Bronchial epithelial cell (primary cell): ENCODE measurements at regions not wholly inside any gene's neighbourhood (a gene's known extent, or its start where the extent isn't known, plus 50 kb on each side); places are given as distances from the start of the nearest gene placed in this dataset.
"Not testable (repeated sequence)": the region's sequence is repeated elsewhere in the genome, so short reads cannot be mapped to it uniquely, and the experiment has no call there.

Experiments
- DNase-seq: peaks from one replicate; pipeline ENCODE4 v3.0.0-alpha.2; 2010; ENCODE audit warnings: low read depth
- FAIRE-seq: peaks from 2 replicates; lab custom pipeline; 2011; peaks lifted over from hg19 to GRCh38; lab: Jason Lieb, UNC
- H3K27me3 ChIP-seq: 2 replicates; pipeline ENCODE4 v1.5.1; 2011; ENCODE audit warnings: low read length; ENCODE audit not compliant: control insufficient read depth, insufficient read depth
- H3K36me3 ChIP-seq: 2 replicates; pipeline ENCODE4 v1.5.1; 2011; ENCODE audit warnings: low read length; ENCODE audit not compliant: control insufficient read depth, insufficient read depth
- H3K4me3 ChIP-seq: 2 replicates; pipeline ENCODE4 v1.5.1; 2011; ENCODE audit warnings: mild to moderate bottlenecking, low read depth, low read length, control low read depth
- TF ChIP-seq, protein P1 (sequence below): IDR thresholded peaks from 2 replicates; pipeline ENCODE4 v1.5.1; 2011; ENCODE audit warnings: mild to moderate bottlenecking, moderate library complexity, low read length, control low read depth, inconsistent platforms; ENCODE audit not compliant: insufficient read depth, severe bottlenecking

- no peak for DNase-seq
- TF ChIP-seq, protein P1, sequence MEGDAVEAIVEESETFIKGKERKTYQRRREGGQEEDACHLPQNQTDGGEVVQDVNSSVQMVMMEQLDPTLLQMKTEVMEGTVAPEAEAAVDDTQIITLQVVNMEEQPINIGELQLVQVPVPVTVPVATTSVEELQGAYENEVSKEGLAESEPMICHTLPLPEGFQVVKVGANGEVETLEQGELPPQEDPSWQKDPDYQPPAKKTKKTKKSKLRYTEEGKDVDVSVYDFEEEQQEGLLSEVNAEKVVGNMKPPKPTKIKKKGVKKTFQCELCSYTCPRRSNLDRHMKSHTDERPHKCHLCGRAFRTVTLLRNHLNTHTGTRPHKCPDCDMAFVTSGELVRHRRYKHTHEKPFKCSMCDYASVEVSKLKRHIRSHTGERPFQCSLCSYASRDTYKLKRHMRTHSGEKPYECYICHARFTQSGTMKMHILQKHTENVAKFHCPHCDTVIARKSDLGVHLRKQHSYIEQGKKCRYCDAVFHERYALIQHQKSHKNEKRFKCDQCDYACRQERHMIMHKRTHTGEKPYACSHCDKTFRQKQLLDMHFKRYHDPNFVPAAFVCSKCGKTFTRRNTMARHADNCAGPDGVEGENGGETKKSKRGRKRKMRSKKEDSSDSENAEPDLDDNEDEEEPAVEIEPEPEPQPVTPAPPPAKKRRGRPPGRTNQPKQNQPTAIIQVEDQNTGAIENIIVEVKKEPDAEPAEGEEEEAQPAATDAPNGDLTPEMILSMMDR, result no peak
- no peak for FAIRE-seq
Observed at GRCh38 chr6:103507052-103507451, 1352.7 kb downstream of the HACE1 start.

GRCh38 chr6:103505155-103505518, 1354.6 kb downstream of the HACE1 start:
- Histone ChIP-seq H3K36me3 (no peaks in the 10 kb centered on the region), H3K27me3 (no peaks in the 10 kb centered on the region), H3K4me3 (no peak overlapping the region)
- TF ChIP-seq, protein P1, result no peak
- FAIRE-seq (no peak), DNase-seq (no peak)

More at GRCh38 chr6:103507052-103507451, 1352.7 kb downstream of the HACE1 start:
- Histone ChIP-seq H3K4me3 (no peak overlapping the region), H3K27me3 (no peaks in the 10 kb centered on the region), H3K36me3 (no peaks in the 10 kb centered on the region)

DNA sequence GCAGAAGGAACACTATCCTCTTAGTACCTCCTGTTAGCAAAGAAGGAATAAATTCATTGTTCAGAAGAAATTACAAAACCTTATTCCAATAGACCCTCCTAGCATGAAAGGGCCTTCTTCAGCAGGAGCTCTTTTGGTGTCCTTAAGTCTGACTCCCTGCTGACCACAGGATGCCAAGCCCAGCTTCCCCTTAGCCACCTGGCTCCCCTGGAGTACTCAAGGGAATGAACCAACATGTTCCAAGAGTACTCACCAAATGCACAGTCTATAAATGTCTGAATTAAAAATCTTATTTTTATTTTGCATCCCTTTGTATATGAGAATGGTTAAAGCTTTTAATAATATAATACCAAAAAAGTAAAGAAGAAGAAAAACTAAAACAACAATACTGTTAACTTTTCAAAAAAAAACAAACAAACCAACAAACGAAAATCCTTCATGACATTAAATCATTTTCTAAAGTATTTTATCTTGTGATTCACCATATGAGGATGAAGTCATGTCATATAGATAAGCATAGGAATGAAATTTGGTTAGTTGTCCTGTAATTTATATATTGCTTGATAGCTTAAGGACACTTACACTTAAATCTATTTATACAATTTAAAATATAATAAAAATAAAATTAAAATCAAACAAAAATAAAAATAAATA, 1355.1 kb downstream of the HACE1 start:
- TF ChIP-seq, protein P1, result no peak
- Histone ChIP-seq H3K36me3 (no peaks in the 10 kb centered on the region), H3K4me3 (no peak overlapping the region), H3K27me3 (no peaks in the 10 kb centered on the region)
- FAIRE-seq (no peak), DNase-seq (no peak)

DNA sequence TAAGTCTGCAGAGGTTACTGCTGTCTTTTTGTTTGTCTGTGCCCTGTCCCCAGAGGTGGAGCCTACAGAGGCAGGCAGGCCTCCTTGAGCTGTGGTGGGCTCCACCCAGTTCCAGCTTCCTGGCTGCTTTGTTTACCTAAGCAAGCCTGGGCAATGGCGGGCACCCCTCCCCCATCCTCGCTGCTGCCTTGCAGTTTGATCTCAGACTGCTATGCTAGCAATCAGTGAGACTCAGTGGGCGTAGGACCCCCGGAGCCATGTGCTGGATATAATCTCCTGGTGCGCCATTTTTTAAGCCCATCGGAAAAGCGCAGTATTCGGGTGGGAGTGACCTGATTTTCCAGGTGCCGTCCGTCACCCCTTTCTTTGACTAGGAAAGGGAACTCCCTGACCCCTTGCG, 1363.1 kb downstream of the HACE1 start:
- H3K27me3 ChIP-seq, DNase-seq, H3K36me3 ChIP-seq, FAIRE-seq, H3K4me3 ChIP-seq: not testable (repeated sequence)

DNA sequence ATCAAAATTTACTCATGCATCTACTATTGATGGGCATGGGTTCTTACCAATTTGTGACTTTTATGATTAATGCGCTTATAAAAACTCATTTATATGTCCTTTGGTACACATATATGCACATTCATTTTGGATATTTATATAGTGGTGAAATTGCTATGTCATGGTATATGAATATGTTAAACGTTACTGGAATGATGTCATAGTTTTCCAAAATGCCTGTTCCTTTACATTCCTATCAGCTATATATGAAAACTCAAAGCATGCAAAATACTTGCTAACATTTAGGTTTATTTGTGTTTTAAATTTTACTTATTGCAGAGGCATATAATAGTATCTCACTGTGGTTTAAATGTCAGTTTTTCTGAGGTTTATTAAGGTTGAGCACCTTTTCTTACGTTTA, 1403.1 kb downstream of the HACE1 start:
- no peaks in the 10 kb centered on the region for H3K36me3 ChIP-seq
- FAIRE-seq, result no peak

GRCh38 chr6:103455275-103455674, 1404.4 kb downstream of the HACE1 start:
- Histone ChIP-seq H3K4me3 (no peak overlapping the region), H3K36me3 (no peaks in the 10 kb centered on the region), H3K27me3 (no peaks in the 10 kb centered on the region)
- DNase-seq (no peak), FAIRE-seq (no peak)
- TF ChIP-seq, protein P1, result no peak

More for the DNA sequence above, 1403.1 kb downstream of the HACE1 start:
- Histone ChIP-seq H3K27me3 (no peaks in the 10 kb centered on the region), H3K4me3 (no peak overlapping the region)
- TF ChIP-seq, protein P1, result no peak
- DNase-seq, result no peak
